SK-MEL-5 (cell line): ENCODE measurements at regions not wholly inside any gene's neighbourhood (a gene's known extent, or its start where the extent isn't known, plus 50 kb on each side); places are given as distances from the start of the nearest gene placed in this dataset.
"Not testable (repeated sequence)": the region's sequence is repeated elsewhere in the genome, so short reads cannot be mapped to it uniquely, and the experiment has no call there.

Experiments used
- DNase-seq: peaks from one replicate; pipeline ENCODE4 v3.0.0-alpha.2; 2016; ENCODE audit warnings: low read depth, low spot score
- in situ Hi-C: cut with HindIII; loops from 2 replicates; pipeline ENCODE4 v1.10.0; 2016; ENCODE audit warnings: low sequenced_read_pairs, high pct_unique_total_duplicates, low pct_unique_long_range_greater_than_20kb

DNA sequence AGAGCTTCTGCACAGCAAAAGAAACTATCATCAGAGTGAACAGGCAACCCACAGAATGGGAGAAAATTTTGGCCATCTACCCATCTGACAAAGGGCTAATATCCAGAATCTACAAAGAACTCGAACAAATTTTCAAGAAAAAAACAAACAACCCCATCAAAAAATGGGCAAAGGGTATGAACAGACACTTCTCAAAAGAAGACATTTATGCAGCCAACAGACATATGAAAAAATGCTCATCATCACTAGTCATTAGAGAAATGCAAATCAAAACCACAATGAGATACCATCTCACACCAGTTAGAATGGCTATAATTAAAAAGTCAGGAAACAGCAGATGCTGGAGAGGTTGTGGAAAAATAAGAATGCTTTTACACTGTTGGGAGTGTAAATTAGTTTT, 340.6 kb downstream of the TFAP2B start:
- DNase-seq, in situ Hi-C loops: not testable (repeated sequence)

DNA sequence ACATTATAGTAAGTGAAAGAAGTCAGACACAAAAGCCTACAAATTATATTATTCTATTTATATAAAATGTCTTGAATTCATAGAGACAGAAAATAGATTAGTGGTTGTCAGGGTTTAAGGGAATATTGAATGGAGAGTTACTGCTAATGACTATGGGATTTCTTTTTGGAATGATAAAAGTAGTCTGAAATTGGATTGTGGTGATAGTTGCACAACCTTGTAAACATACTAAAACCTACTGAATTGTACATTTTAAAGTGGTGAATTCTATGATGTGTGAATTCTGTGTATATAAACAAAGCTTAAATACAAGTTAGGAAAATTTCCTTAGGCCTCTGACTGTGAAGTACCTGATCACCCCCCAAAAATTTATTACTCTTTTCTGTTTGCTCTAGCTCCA, 343.1 kb downstream of the TFAP2B start:
- DNase-seq, result no peak
- in situ Hi-C loops, result no loop called here

- no peak for DNase-seq
- in situ Hi-C loops, result no loop called here
Measured at GRCh38 chr6:51163843-51164529, 345.3 kb downstream of the TFAP2B start.

DNA sequence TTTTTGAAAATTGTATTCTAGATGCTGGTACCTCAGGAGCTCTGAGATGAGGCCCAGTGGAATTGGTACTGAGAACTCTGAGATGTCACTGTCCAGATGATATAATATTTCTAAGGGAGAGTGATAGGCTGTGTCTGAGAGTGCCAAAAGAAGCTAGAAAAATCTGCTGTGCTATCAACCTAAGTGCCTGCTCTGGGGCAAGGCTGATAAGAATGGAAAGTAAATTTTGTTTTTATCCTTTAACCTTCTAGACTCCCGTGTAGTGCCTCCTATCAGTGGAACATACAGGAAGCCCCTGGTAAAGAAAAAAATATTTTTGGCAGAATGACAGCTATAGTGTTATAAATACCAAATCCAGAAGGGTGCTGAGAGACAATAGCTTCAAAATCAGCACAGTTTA, 348.2 kb downstream of the TFAP2B start:
- DNase-seq, result no peak
- in situ Hi-C loops, result no loop called here

GRCh38 chr6:51167468-51167867, 348.8 kb downstream of the TFAP2B start:
- in situ Hi-C loops, result no loop called here
- no peak for DNase-seq

DNA sequence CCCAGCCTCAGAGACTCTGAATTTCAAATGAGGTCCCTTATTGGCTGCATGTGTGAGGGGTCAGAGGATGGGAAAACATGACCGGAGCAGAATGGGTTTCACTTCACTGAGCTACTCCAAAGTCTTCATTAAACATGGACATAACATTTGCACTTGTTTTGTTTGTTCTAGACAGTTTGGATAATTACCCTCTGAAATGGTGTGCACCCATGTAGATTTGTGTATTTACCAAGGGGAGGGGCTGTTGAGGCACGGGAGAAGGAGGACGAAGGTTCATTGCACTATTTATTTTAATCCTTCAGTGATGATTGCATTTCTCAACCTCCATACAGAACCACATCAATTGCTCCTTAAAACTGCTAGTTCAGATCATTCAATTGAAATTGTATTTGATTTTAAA, 364.2 kb downstream of the TFAP2B start:
- in situ Hi-C loops, result no loop called here
- DNase-seq, result peak; percentile 5

DNA sequence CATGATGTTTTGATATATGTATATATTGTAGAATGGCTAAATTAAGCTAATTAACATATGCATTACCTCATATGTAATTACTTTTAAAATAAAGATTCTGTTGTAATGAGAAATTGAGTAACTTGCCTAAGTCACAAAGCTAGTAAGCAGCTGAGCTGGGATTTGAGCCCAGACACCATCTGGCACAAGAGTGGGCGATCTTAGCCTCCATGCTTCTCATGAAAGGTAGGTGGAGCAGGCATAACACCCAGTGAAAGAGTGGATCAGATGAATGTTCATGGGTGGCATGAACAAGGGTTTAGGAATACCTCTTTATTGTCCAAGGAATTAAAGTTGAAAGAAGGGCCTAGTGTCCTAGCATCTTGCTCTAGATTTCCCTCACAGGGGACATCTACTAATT, 365.4 kb downstream of the TFAP2B start:
- in situ Hi-C loops, result no loop called here
- no peak for DNase-seq

DNA sequence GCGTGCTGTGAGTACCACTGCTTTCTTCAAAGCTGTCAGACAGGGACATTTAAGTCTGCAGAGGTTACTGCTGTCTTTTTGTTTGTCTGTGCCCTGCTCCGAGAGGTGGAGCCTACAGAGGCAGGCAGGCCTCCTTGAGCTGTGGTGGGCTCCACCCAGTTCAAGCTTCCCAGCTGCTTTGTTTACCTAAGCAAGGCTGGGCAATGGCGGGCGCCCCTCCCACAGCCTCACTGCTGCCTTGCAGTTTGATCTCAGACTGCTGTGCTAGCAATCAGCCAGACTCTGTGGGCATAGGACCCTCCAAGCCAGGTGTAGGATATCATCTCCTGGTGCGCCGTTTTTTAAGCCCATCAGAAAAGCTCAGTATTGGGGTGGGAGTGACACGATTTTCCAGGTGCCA, 374.5 kb downstream of the TFAP2B start:
- DNase-seq, in situ Hi-C loops: not testable (repeated sequence)

- DNase-seq, result no peak
- in situ Hi-C loops, result no loop called here
Measured at GRCh38 chr6:51199105-51199552, 380.5 kb downstream of the TFAP2B start.

GRCh38 chr6:51199733-51200260, 381.1 kb downstream of the TFAP2B start:
- DNase-seq, result no peak
- in situ Hi-C loops, result no loop called here

- in situ Hi-C loops, result no loop called here
- DNase-seq, result no peak
Measured at GRCh38 chr6:51200676-51201075, 382.0 kb downstream of the TFAP2B start.

DNA sequence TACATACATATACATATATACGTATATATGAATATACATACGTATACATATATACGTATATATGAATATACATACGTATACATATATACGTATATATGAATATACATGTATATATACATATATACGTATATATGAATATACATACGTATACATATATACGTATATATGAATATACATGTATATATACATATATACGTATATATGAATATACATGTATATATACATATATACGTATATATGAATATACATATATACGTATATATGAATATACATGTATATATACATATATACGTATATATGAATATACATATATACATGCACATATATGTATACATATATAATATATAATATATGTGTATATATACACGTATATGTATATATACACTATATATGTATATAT, 384.0 kb downstream of the TFAP2B start:
- DNase-seq, in situ Hi-C loops: not testable (repeated sequence)

DNA sequence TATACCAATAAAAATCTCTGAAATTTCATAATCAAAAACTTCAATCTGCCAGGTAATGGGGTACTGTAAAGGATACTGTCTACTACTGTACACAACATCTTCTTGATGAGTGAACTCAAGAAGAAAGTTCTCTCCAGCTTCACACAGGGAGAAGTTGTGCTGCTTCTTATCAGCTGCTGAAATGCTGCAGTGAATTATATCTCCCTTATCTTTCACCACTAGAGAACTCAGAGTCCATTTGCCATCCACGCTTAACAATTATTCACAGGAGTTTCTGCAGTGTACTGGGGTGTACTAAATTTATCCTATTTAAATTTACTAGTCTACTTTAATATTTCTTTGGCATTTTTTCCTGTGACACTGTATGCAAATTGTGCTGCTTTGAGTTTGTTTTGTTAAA, 384.8 kb downstream of the TFAP2B start:
- in situ Hi-C loops, result no loop called here
- DNase-seq, result no peak

DNA sequence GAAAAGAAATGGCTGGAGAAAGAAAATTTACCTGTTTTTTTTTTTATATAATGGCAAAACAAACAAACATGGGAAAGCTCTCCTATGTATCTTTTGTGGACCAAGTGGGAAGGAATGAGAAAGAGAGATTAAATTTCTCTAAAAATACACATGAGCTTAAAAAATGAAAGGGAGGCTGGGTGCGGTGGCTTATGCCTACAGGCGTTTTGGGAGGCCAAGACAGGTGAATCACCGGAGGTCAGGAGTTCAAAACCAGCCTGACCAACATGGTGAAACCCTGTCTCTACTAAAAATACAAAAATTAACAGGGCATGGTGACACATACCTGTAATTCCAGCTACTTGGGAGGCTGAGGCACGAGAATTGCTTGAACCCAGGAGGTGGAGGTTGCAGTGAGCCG, 388.0 kb downstream of the TFAP2B start:
- DNase-seq, in situ Hi-C loops: not testable (repeated sequence)

GRCh38 chr6:51209651-51210050, 391.0 kb downstream of the TFAP2B start:
- in situ Hi-C loops, result no loop called here
- no peak for DNase-seq

DNA sequence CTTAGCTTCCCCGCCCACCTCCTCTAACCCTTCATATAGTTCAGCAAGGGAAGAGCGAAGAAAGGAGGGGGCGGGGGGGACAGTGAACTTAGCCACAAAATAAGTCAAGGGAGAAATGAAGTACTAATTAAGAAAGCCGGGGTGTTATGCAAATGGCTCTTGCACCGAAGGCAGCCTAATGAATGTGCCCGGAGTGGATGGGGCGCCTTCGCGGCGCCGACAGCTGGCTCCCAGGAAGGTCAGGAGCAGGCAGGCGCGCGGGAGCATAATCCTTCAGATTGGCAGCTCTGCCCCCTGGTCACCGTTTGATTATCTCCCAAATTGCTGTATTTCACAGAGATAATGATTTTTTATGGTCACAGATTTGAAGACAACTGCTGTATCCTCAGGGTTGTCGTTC, 395.1 kb downstream of the TFAP2B start:
- in situ Hi-C loops, result no loop called here

DNA sequence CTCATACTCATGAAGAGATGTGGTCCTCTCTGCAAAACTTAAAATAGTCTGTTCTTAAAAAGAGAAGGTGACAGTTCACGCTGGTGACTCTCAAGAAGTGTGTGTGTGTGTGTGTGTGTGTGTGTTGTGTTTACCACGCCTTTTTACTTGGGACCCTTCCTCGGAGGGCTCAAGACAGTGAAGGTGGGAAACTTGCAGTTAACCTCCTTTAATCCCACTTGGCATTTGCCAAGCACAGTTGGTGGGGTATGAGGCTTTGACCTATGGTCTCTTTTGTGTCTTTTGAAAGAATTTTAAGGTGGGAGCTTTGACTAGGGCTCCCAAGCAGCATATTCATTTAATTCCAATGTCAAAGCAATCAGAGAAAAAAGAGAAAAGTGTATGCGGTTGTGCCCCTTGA, 395.8 kb downstream of the TFAP2B start:
- in situ Hi-C loops, result no loop called here
- no peak for DNase-seq

More for the DNA sequence above, 395.1 kb downstream of the TFAP2B start:
- no peak for DNase-seq

- no peak for DNase-seq
- in situ Hi-C loops, result no loop called here
Measured at GRCh38 chr6:51218181-51218580, 399.5 kb downstream of the TFAP2B start.

- in situ Hi-C loops, DNase-seq: not testable (repeated sequence)
Measured at GRCh38 chr6:51224580-51225240, 406.0 kb downstream of the TFAP2B start.
